ENCODE measurements at regions not wholly inside any gene's neighbourhood (a gene's known extent, or its start where the extent isn't known, plus 50 kb on each side); places are given as distances from the start of the nearest gene placed in this dataset.
"Not testable (repeated sequence)": the region's sequence is repeated elsewhere in the genome, so short reads cannot be mapped to it uniquely, and the experiment has no call there.

GRCh38 chr2:144776766-144777165 is 256.8 kb upstream of the ZEB2 start:
- no peak for TF ChIP-seq CTCF (IDR thresholded peaks at IDR 0.05; ENCODE audit: control insufficient read depth, insufficient read depth, low read depth, low read length, missing control alignments)
- no peak for DNase-seq (ENCODE audit: low read depth)
- no peak overlapping the region for H3K4me3 ChIP-seq (ENCODE audit: control insufficient read depth, low read depth, low read length)

GRCh38 chr2:144774809-144775208 is 254.9 kb upstream of the ZEB2 start:
- DNase-seq (ENCODE audit: low read depth): no peak
- no peak overlapping the region for H3K4me3 ChIP-seq (ENCODE audit: control insufficient read depth, low read depth, low read length)
- no peak for TF ChIP-seq CTCF (IDR thresholded peaks at IDR 0.05; ENCODE audit: control insufficient read depth, insufficient read depth, low read depth, low read length, missing control alignments)

GRCh38 chr2:144771348-144771747 is 251.4 kb upstream of the ZEB2 start:
- no peak for DNase-seq (ENCODE audit: low read depth)
- H3K4me3 ChIP-seq (ENCODE audit: control insufficient read depth, low read depth, low read length): no peak overlapping the region
- no peak for TF ChIP-seq CTCF (IDR thresholded peaks at IDR 0.05; ENCODE audit: control insufficient read depth, insufficient read depth, low read depth, low read length, missing control alignments)

GRCh38 chr2:144770616-144771230 is 250.8 kb upstream of the ZEB2 start:
- no peak overlapping the region for H3K4me3 ChIP-seq (ENCODE audit: control insufficient read depth, low read depth, low read length)
- no peak for DNase-seq (ENCODE audit: low read depth)
- no peak for TF ChIP-seq CTCF (IDR thresholded peaks at IDR 0.05; ENCODE audit: control insufficient read depth, insufficient read depth, low read depth, low read length, missing control alignments)

GRCh38 chr2:144760939-144761338 is 241.0 kb upstream of the ZEB2 start:
- DNase-seq (ENCODE audit: low read depth): not testable (repeated sequence)

GRCh38 chr2:144759746-144760145 is 239.8 kb upstream of the ZEB2 start:
- DNase-seq (ENCODE audit: low read depth): peak; percentile 25
- TF ChIP-seq CTCF (IDR thresholded peaks at IDR 0.05; ENCODE audit: control insufficient read depth, insufficient read depth, low read depth, low read length, missing control alignments): no peak
- H3K4me3 ChIP-seq (ENCODE audit: control insufficient read depth, low read depth, low read length): no peak overlapping the region

More at GRCh38 chr2:144760939-144761338, 241.0 kb upstream of the ZEB2 start:
- H3K4me3 ChIP-seq (ENCODE audit: control insufficient read depth, low read depth, low read length): not testable (repeated sequence)

- DNase-seq (ENCODE audit: low read depth); H3K4me3 ChIP-seq (ENCODE audit: control insufficient read depth, low read depth, low read length): not testable (repeated sequence)
These were observed 238.3 kb upstream of the ZEB2 start for GRCh38 chr2:144758196-144758595.

- no peak for TF ChIP-seq CTCF (IDR thresholded peaks at IDR 0.05; ENCODE audit: control insufficient read depth, insufficient read depth, low read depth, low read length, missing control alignments)
- no peak for DNase-seq (ENCODE audit: low read depth)
- no peak overlapping the region for H3K4me3 ChIP-seq (ENCODE audit: control insufficient read depth, low read depth, low read length)
These were observed 233.5 kb upstream of the ZEB2 start for GRCh38 chr2:144753416-144753815.
